ENCODE measurements at regions not wholly inside any gene's neighbourhood (a gene's known extent, or its start where the extent isn't known, plus 50 kb on each side); places are given as distances from the start of the nearest gene placed in this dataset.

GRCh38 chr18:78861706-78862105 is 117.9 kb upstream of the SALL3 start:
- Histone ChIP-seq H2AFZ (ENCODE audit: low read length) (no peak overlapping the region), H3K27me3 (ENCODE audit: control insufficient read depth in 1 of 2, insufficient read depth in 2 of 2, low read length in 2 of 2) (peaks cover 3 to 50% of the 10 kb centered on the region in 2 experiments; a peak in 3 of 5 replicates), H3K9ac (ENCODE audit: insufficient read depth, low read depth, low read length) (no peak overlapping the region), H3K27ac (ENCODE audit: extremely low read length, insufficient read depth, low read length) (no peak overlapping the region), H4K20me1 (ENCODE audit: insufficient read depth, low read length) (no peaks in the 10 kb centered on the region), H3K4me2 (ENCODE audit: low read depth, low read length) (no peak overlapping the region), H3K79me2 (ENCODE audit: insufficient read depth, low read length) (no peaks in the 10 kb centered on the region), H3K36me3 (replicated peaks in 1 of 2; ENCODE audit: control insufficient read depth in 1 of 2, insufficient read depth in 2 of 2, low read length in 2 of 2) (no peaks in the 10 kb centered on the region), H3K9me3 (ENCODE audit: low read length) (no peaks in the 10 kb centered on the region), H3K4me1 (ENCODE audit: insufficient read depth, low read length) (no peaks in the 10 kb centered on the region), H3K4me3 (replicated peaks in 1 of 3; ENCODE audit: insufficient read depth in 1 of 3, low read depth in 2 of 3, low read length in 3 of 3) (no peak overlapping the region)
- ChIA-PET POLR2A (no interaction called here), CTCF (ENCODE audit: low intra/inter-chr PET ratio, low total read pairs) (no interaction called here)
- no peak for ATAC-seq
- no peak for DNase-seq (ENCODE audit: low spot score)
- intact Hi-C loops (cut with micrococcal nuclease; ENCODE audit: unreplicated experiment) (no loop called here), in situ Hi-C loops (cut with HindIII; ENCODE audit: extremely low pct_ligation_motif_present, low pct_unique_long_range_greater_than_20kb) (loop anchor here (10.0 kb wide), 1 partner anchor 187 kb away; no protein-coding TSS in a partner anchor)
- 5% methylated on average over 6 of the region's 7 CpGs for WGBS (ENCODE audit: low lambda C conversion rate)
- BruUV-seq (replicated peaks) = no TSS peak
- TF ChIP-seq FIP1L1 (IDR thresholded peaks at IDR 0.05; ENCODE audit: borderline replicate concordance, insufficient read depth, low read depth, low read length) (no peak), ZFP37 (CRISPR knock-in tag; IDR thresholded peaks at IDR 0.05; ENCODE audit: borderline replicate concordance) (no peak), ZNF20 (CRISPR knock-in tag; IDR thresholded peaks at IDR 0.05) (no peak), ZNF839 (CRISPR knock-in tag; IDR thresholded peaks at IDR 0.05; ENCODE audit: borderline replicate concordance) (no peak), AGO1 (IDR thresholded peaks at IDR 0.05; ENCODE audit: low read depth, low read length, poor library complexity, severe bottlenecking) (no peak), ATF5 (CRISPR knock-in tag; IDR thresholded peaks at IDR 0.05; ENCODE audit: low read depth) (no peak), ZNF883 (CRISPR knock-in tag; IDR thresholded peaks at IDR 0.05; ENCODE audit: not compliant biosample characterization) (no peak), POGK (CRISPR knock-in tag; conservative IDR thresholded peaks at IDR 0.05) (no peak), HCFC1 (IDR thresholded peaks at IDR 0.05; ENCODE audit: low read depth, low read length) (no peak)
- FAIRE-seq = no peak

Measured in HepG2 (cell line).